ENCODE measurements at regions not wholly inside any gene's neighbourhood (a gene's known extent, or its start where the extent isn't known, plus 50 kb on each side); places are given as distances from the start of the nearest gene placed in this dataset.

- Histone ChIP-seq H3K4me3 (no peak overlapping the region), H3K27ac (no peak overlapping the region), H3K9me3 (no peaks in the 10 kb centered on the region), H3K4me1 (no peaks in the 10 kb centered on the region), H3K27me3 (ENCODE audit: low read depth) (no peaks in the 10 kb centered on the region), H3K36me3 (no peaks in the 10 kb centered on the region)
- intact Hi-C loops (cut with DNase I): no loop called here
- no peak for DNase-seq
- no peak for ATAC-seq
- no peak for TF ChIP-seq CTCF (IDR thresholded peaks at IDR 0.05)
These were observed 512.8 kb downstream of the INSC start for GRCh38 chr11:15627560-15627959.

- Histone ChIP-seq H3K4me3 (no peak overlapping the region), H3K27ac (no peak overlapping the region), H3K9me3 (no peaks in the 10 kb centered on the region), H3K27me3 (ENCODE audit: low read depth) (no peaks in the 10 kb centered on the region), H3K4me1 (no peaks in the 10 kb centered on the region), H3K36me3 (no peaks in the 10 kb centered on the region)
- peak; percentile 36 for TF ChIP-seq CTCF (IDR thresholded peaks at IDR 0.05)
- DNase-seq (peak; percentile 55), ATAC-seq (peak; percentile 58 to 60)
- intact Hi-C loops (cut with DNase I): no loop called here
These were observed 515.1 kb downstream of the INSC start for GRCh38 chr11:15629690-15630321.

GRCh38 chr11:15630896-15631295, 516.2 kb downstream of the INSC start:
- ATAC-seq (no peak), DNase-seq (no peak)
- no peaks in the 10 kb centered on the region for H3K36me3 ChIP-seq
- H3K4me1 ChIP-seq: no peaks in the 10 kb centered on the region
- no peak overlapping the region for H3K4me3 ChIP-seq
- no peaks in the 10 kb centered on the region for H3K9me3 ChIP-seq
- no peak for TF ChIP-seq CTCF (IDR thresholded peaks at IDR 0.05)
- H3K27ac ChIP-seq: no peak overlapping the region
- intact Hi-C loops (cut with DNase I): no loop called here
- H3K27me3 ChIP-seq (ENCODE audit: low read depth): no peaks in the 10 kb centered on the region

- no peaks in the 10 kb centered on the region for H3K36me3 ChIP-seq
- no peaks in the 10 kb centered on the region for H3K9me3 ChIP-seq
- H3K4me3 ChIP-seq: no peak overlapping the region
- TF ChIP-seq CTCF (IDR thresholded peaks at IDR 0.05): no peak
- no peaks in the 10 kb centered on the region for H3K27me3 ChIP-seq (ENCODE audit: low read depth)
- DNase-seq (no peak), ATAC-seq (no peak)
- intact Hi-C loops (cut with DNase I): no loop called here
- H3K27ac ChIP-seq: no peak overlapping the region
- no peaks in the 10 kb centered on the region for H3K4me1 ChIP-seq
These were observed 520.8 kb downstream of the INSC start for GRCh38 chr11:15635521-15635920.

GRCh38 chr11:15636521-15637089, 521.9 kb downstream of the INSC start:
- H3K4me3 ChIP-seq: no peak overlapping the region
- no peaks in the 10 kb centered on the region for H3K36me3 ChIP-seq
- peak in 1 of 2 donors; percentile 41 for ATAC-seq
- no peaks in the 10 kb centered on the region for H3K27me3 ChIP-seq (ENCODE audit: low read depth)
- H3K4me1 ChIP-seq: no peaks in the 10 kb centered on the region
- intact Hi-C loops (cut with DNase I): no loop called here
- TF ChIP-seq CTCF (IDR thresholded peaks at IDR 0.05): no peak
- DNase-seq: no peak
- H3K27ac ChIP-seq: no peak overlapping the region
- no peaks in the 10 kb centered on the region for H3K9me3 ChIP-seq

All from lower lobe of right lung (tissue), 2 donors.